HG03342 (cell line): ENCODE measurements at regions not wholly inside any gene's neighbourhood (a gene's known extent, or its start where the extent isn't known, plus 50 kb on each side); places are given as distances from the start of the nearest gene placed in this dataset.
"Not testable (repeated sequence)": the region's sequence is repeated elsewhere in the genome, so short reads cannot be mapped to it uniquely, and the experiment has no call there.

Experiments used
- ATAC-seq: cut with Tn5 transposase; IDR thresholded peaks from one replicate; pipeline ENCODE4 v1.9.1; 2021; ENCODE audit warnings: mild to moderate bottlenecking, moderate library complexity; ENCODE audit not compliant: unreplicated experiment

DNA sequence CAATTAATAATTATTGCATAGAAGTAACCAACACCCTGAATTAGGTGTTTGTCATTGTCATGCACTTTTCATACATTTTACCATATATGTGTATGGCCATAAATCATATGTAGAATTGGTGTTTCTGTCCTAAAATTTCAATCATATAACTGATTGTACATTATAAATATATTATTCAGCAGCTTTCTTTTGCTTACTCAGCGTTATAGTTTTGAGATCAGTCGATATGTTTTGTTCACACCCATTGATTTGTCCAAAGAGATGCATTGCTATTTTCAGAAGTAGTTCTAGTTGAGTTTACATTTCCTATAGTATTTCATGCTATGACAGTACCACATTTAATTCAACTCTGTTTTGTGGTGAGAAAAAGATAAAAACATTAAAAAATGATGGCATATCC is 50.5 kb upstream of the PARP4 start:
- ATAC-seq: no peak

DNA sequence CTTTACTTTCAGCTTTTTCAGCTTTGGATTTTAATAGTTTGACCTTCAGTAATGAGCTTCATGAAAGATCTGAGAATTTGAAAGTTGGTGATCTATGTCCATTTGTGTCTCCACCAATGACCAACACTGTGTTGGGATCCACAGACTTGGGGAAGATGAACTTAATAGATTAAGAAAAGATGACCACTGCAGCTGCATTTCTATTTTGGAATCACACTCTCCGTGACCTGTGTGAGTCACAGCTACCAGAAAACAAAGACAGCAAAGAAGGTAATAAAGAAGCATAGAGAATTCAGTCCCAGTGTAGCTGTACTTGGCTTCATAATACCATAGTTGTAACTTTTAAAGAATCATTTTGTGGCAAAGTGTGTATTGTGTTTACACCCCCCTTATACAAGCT is 51.4 kb upstream of the PARP4 start:
- not testable (repeated sequence) for ATAC-seq

DNA sequence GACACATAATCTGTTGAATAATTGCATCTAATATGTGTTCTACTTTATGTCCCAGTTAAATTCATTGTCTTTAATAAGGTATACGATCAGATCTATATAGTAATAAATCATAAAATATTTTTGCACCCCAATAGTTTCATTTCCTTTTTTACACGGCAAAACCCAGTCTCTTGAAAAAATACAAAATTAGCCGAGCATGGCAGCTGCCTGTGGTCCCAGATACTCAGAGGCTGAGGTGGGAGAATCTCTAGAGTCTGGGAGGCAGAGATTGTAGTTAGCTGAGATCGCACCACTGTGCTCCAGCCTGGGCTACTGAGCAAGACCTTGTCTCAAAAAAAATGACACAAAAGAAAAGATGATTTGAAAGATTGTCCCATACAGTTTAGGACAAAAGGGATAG is 52.3 kb upstream of the PARP4 start:
- ATAC-seq: no peak

DNA sequence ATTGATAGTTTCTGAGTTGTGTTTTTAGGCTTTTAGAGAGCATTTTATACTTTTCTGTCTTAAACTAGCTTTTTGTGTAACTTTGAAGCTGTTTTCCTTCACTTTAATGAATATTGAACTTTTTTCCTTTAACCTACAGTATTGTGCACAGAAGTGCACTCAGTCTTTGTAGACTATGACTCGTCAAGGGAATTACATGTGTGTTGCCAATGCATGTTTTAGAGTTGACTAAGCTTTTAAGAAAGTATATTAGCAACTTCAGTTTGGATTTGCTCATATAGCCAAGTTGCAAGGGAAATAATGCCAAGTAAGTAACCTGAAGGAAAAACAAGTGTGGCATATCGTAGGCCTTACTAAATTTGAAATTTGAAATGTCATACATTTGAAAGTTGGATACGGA is 55.0 kb upstream of the PARP4 start:
- ATAC-seq: not testable (repeated sequence)

DNA sequence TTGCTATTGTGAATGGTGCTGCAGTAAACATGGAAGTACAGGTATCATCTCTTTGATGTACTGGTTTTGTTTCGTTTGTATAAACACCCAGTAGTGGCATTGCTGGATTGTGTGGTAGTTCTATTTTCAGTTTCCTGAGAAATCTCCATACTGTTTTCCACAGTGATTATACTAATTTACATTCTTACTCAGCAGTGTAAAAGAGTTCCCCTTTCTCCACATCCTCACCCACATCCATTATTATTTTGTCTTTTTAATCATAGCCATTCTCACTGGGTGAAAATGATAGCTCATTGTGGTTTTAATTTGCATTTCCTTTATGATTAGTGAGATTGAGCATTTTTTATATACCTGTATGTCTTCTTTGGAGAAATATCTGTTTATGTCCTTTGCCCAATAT is 62.3 kb upstream of the PARP4 start:
- ATAC-seq: no peak

DNA sequence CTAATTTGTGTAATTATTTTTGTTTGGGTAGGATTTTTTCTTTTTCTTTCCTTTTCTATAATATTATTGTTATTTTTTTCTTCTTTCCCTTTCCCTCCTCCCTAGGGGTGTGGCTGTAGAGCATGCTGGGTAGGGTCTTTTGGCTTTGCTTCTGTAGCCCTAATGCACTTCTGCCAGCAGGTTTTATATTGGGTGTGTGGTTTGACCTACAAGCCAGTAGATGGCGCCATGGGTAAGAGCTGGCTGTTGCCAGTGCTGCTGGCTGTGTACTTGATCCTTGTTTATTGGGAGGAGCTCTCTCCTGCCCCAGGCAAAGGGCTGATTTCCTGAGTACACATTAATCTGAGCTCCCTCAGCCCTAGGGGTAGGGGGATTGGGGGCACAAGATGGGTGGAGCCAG is 67.7 kb upstream of the PARP4 start:
- ATAC-seq: not testable (repeated sequence)

DNA sequence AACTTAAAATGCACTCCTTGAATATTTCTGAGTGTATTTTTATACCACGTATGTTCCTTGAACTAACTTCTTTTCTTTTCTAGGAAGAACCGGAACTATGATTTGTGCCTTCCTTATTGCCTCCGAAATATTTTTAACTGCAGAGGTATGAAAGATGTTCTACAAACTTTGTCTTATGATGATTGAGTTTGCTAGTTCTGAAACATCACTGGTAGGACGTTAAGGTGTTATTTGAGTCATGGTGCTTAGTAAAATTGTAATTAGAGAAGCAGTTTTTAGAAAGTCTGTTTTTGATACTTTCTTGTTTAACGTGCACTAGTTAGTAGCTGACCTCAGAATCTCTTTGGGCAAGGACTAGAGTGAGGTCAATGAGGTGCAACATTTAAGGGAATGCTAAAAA is 69.0 kb upstream of the PARP4 start:
- not testable (repeated sequence) for ATAC-seq

DNA sequence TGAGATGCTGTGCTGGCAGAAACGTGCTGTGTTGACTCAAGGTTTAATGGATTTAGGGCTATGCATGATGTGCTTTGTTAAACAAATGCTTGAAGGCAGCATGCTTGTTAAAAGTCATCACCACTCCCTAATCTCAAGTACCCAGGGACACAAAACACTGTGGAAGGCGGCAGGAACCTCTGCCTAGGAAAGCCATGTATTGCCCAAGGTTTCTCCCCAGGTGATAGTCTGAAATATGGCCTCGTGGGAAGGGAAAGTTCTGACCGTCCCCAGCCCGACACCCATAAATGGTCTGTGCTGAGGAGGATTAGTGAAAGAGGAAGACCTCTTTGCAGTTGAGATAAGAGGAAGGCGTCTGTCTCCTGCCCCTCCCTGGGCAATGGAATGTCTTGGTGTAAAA is 79.1 kb upstream of the PARP4 start:
- ATAC-seq: not testable (repeated sequence)

DNA sequence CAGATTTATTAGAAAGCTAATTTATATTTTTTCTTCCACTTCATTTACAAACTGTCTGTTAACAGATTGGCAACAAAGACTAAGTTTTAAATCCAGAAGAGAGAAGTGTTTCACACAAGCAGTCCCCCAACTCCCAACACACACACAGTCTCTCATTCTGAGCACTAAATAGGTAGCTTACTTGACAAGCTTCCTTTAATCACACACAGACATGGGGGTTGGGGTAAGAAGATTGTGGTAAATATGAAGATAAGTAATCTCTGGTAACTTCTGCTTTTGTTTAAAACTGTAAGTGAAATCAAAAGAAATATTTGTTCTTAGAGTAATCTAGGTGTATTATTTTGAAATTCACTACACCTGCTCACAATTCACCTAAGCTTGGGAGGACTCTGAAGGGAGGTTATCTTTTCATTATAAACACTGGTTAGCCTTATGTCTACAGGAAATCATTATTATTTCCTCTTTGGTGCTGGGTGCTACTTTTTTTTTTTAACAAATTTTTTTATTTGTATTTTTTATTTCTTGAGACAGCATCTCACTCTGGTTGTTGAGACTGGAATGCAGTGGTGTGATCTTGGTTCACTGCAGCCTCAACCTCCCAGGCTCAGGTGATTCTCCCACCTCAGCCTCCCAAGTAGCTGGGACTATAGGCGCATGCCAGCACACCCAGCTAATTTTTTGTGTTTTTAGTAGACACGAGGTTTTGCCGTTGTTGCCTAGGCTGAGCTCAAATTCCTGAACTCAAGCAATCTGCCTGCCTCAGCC is 82.1 kb upstream of the ATP12A start:
- not testable (repeated sequence) for ATAC-seq

DNA sequence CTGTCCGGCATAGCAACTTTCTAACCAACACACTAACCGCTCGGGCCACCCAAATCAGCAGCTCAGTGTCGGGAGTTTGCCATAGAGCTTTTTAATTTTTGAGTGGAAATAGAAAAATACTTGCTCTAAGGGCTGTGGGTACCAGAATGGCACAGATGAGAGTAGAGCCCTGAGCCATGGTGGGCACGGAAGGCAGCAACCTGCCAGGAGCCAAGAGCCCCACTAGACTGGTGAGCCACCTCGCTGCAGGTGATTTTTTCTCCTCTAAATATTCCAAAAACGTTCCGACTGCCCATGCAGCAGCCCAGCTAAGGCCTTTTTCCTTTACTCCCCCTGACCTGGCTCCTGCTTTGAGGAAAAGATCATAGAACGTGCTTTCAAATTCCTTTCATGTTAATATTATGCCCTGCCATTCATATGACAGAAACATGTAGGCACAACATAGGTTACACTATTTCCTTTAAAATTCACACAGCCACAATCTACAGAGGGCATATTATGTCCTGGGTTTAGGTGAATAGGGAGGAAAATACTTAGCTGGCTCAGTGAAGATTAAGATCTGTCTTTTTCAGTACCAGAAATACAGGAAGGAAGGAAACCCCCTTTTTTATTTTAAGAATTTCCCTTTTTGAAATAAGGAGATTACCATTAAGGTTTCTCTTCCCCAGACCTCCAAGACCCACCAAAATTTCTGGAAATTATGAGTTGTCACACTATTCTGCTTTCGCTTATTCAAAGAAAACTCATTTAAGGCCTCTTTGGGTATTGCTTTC is 81.0 kb upstream of the ATP12A start:
- not testable (repeated sequence) for ATAC-seq

DNA sequence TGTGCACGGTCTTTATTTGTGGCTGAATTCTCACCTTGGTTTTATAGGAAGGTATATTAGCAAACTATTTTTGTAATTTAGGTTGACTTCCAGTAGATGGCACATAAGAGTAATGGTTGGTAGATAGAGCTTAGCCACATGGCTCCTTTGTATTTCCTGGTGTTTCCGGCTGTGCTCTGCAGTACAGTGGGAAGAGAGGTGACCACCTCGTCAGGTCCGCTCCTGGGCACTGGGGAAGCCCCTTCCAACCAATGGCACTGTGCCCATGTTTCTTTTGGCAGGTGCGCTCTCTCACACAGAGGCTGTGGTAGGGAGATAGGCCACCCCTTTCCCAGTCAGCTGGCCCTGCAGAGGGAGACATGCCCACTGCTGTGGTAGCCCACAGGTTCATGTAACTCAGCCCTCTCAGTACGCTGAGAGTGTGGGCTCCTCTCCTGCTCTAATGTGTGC is 74.3 kb upstream of the ATP12A start:
- ATAC-seq: no peak

DNA sequence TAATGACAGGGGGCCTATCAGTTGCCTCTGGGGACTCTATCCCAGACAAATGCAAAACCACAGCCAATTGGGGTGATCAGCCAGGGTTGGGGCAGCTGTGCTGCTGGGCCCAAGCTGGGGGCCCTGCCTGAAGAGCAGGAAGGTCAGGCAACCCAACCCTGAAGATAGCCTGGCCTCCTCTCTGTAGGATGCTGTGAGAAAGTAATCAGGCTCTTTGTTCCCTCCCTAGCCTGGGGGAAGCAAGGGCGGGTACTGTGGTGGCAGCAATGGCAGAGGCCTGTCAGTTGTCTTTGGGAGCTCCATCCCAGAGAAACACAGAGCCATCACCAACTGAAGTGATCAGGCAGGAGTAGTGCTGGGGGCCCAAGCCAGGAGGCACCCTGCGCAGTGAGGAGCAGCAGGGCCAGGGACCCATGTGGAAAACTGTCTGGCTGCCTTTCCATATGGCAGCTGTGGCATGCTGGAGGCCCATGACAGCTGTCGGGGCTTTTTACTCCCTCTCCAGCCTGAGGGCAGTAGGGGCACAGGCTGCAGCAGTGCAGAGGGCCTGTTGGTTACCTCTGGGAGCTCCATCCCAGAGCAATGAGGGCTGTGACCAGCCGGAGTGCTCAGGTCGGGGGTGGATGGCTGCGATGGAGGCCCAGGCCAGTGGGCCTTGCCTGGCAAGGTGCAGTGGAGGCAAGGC is 73.6 kb upstream of the ATP12A start:
- no peak for ATAC-seq

DNA sequence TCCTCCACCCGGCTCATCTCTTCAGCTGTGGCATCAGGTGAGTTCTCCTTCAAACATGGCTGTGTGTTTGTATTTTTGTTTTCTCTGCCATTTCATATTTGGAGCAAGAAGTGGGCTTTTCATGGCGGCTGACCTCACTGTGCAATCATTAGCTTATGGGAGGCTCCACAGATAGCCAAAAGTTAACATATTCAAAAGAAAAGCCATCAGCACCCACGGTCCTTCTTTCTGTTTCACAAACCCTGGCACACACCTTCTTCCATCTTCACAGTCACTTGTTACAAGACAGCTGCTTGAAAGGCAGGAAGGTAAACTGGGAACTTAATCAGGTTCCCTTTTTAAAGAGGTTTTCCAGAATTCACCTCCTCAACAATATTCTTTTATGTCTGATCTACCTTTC is 69.3 kb upstream of the ATP12A start:
- no peak for ATAC-seq

DNA sequence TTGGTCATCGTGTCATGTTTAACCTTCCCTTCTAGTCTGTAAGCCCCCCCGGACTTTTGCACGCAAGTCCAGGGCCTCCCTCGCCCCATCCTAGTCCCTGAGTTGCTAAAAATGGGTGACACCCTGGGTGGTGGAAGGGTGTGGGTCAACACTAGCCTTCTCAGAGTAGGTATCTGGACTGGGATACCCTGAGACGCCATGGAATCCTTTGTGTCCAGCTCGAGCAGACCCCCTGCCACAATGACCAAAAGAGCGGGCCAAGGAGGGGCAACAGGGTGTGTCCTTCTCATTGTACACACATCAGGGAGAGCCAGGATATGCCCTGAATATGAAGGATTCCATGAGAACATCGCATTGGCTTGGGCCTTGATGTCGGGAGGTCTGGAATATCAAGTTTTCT is 67.5 kb upstream of the ATP12A start:
- no peak for ATAC-seq

DNA sequence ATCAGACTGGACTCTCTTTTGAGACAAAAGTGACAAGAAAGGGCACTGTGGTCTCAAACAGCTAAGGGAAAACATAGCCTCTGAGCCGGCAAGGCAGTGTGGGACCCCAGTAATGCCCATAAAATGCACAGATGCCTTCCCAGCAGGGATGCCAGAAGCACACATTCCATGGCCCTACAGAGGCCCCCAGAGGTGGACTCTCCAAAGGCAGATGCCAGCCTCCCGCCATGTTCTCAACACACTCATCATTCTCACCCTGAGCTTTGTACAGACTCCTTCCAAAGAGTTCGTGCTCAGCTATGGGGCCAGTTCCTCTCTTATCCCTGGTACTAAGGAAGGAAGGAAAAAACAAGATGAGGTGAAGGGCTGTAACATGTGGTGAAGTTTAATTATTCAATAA is 67.1 kb upstream of the ATP12A start:
- ATAC-seq: no peak

DNA sequence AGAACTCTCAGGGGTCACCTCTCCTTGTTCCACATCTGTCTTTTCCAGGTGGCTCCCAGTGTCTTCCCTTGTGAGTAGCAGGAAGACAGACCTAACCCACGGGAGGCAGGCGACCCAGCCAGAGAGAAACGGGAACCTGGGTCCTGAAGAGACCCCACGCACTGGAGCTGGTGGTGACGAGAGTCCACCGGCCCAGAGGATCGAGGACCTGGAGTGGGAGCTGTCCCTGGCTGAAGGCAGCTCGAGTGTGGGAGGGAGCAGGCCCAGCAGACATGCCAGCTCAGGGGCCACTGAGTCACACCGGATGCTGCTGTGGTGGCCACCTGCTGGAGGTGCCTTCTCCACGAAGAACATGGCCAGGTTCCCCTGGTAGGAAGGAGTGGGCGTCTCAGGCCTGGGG is 66.5 kb upstream of the ATP12A start:
- ATAC-seq: no peak

DNA sequence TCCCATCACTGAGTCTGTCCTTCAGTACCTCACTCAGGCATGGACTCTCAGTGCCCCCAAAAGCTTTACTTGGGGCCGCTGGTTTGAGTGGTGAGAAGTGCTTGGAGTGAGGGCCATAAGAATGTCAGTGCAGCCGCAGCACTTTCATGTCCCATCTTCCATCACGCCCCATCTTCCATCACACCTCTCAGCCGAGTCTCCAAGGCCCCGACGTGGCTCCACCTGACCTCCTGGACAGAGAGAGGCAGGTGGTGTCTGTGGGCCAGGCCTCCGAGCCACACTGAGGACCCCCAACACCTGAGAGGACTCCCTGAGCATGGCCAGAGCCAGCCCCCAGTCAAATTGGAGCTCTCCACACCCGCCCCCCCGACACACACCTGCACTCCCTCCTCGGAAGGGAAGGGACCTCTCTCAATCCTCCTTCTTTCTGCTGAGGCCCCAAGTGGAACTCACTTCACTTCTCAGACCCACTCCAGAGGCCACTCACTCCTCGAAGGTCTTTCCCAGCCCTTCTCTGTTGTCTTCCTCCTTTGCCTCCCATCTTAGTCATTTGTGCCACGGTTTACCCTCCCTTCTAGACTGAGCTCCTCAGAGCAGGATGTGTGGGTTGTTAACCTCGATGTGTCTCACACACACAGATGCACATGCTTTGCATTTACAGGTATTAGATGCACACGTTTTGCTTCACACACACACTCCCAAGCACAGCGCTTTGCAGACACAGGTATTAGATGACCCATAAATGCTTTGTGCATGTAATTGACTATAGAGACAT is 65.7 kb upstream of the ATP12A start:
- no peak for ATAC-seq

DNA sequence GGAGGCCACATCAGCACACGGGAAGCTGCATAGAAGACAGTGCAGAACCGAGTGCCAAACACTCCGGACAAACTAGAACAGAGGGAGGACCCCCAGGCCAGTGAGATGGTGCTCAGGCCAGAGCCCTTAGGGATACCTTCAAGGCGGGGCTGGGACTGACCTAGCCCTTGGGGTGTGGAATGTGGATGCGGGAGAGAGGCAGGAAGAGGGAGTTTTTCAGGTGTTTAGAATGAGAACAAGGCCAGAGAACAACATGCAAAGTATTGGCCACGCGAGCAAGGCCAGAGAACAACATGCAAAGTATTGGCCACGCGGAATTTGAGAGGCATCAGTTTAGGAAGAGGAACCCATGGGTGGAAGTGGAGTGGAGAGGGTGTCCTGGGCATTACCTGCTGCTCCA is 65.1 kb upstream of the ATP12A start:
- ATAC-seq: no peak

DNA sequence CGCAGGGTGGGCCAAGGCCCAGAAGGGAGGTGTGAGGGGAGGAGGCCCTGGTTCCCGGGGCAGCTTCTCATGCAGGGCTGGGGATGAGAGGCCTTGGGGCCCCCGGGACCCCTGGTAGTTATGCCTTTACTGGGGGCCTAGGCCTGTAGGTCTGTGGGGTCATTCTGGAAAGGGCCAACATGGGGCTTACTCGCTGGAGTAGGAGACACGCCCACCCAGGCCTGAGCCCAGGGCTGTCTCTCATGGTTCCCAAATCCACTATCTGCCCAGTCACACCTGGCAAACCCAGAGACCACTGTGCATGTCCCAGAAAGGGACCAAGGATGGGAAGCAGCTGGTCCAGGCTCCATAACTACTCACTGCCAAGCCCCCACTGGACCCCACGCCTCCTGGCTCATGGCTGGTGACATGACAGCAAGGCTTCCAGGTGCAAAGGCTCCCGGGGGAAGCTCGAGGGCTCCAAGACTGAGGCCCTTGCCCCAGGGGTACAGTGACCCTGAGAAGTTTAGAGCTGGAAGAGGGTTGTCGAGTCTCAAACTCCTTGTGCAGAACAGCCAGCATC is 64.2 kb upstream of the ATP12A start:
- ATAC-seq: no peak

DNA sequence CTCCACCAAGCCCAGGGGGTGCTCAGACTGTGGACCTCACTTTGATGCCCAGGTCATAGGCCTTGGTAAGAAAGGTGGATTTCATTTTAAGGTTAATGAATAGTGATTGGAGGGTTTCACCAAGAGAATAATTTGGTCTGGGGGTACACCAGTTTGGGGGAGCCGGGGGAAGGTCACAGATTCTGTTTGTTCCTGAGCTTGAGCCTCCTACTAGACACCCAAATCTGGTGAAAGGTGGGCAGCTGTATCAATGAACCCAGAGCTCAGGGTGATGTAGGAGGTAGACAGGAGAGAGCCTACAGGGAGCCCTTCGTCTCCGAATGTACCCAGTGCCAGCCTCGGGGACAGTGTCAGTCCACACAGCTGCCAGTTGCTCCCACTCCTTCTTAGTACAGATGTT is 63.7 kb upstream of the ATP12A start:
- ATAC-seq: no peak
